Peyer's patch (tissue), 4 donors: ENCODE measurements at regions not wholly inside any gene's neighbourhood (a gene's known extent, or its start where the extent isn't known, plus 50 kb on each side); places are given as distances from the start of the nearest gene placed in this dataset.

Experiments used
- CTCF ChIP-seq, 6 experiments: fragments of 450-650 bp in 4 of 6; fragments of 200-600 bp in 2 of 6; sonication (generic) in 1 of 6; IDR thresholded peaks; one replicate each; pipeline ENCODE4 v1.5.1; 2017 to 2019; ENCODE audit warnings: antibody characterized with exemption in 6 of 6, mild to moderate bottlenecking in 3 of 6, moderate library complexity in 1 of 6
- POLR2A ChIP-seq, 2 donors: fragments of 450-650 bp; IDR thresholded peaks; one replicate each; pipeline ENCODE4 v1.5.1; 2017; ENCODE audit warnings: antibody characterized with exemption in 2 of 2, mild to moderate bottlenecking in 2 of 2, moderate library complexity in 2 of 2

GRCh38 chr4:164359881-164360280 lies 394.1 kb upstream of the SMIM31 start:
- TF ChIP-seq CTCF (IDR thresholded peaks at IDR 0.05): no peak
- TF ChIP-seq POLR2A (IDR thresholded peaks at IDR 0.05): no peak
